HK-2 (cell line): ENCODE measurements at regions not wholly inside any gene's neighbourhood (a gene's known extent, or its start where the extent isn't known, plus 50 kb on each side); places are given as distances from the start of the nearest gene placed in this dataset.

ENCODE experiments used
- DNase-seq: peaks from one replicate; pipeline ENCODE4 v3.0.0-alpha.2; 2018; ENCODE audit not compliant: unreplicated experiment

DNA sequence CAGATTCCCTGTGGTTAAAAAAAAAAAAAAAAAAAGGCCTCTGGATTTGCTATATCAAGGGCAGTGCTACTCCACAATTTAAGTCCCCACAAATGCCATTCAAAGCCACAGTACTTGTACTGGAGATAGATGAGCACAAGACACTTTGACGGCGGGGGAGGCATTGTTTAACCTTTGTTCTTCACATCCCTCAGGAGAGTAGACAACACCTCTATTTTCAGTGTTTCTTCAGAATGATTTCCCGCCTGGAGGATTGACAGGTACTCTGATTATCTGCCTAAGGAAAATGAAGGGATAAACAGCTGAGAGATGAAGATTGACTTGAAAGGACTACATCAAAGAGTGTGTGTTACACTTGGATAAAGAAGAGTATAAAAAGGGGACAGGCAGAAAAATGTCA is 58.7 kb downstream of the OTOL1 start:
- no peak for DNase-seq

- no peak for DNase-seq
Measured at GRCh38 chr3:161556533-161556932, 59.9 kb downstream of the OTOL1 start.

DNA sequence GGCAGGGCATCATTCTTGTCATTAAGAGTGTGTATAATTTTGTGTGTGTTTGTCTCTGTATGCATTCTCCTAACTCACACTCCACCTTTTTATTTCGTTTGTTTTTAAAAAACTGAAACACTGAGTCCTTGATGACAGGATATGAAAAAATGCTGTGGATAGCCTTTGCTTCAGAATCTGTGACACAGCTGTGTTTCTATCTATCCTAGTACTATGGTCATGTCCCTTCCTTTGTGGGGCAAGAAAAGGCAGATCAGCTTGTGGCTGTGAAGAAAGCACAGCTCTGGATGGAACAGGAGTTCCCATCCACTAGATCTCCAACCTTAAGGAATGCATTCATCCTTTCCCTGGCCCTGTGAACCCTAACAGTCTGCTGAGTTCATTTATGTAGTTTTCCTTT is 60.3 kb downstream of the OTOL1 start:
- no peak for DNase-seq

DNA sequence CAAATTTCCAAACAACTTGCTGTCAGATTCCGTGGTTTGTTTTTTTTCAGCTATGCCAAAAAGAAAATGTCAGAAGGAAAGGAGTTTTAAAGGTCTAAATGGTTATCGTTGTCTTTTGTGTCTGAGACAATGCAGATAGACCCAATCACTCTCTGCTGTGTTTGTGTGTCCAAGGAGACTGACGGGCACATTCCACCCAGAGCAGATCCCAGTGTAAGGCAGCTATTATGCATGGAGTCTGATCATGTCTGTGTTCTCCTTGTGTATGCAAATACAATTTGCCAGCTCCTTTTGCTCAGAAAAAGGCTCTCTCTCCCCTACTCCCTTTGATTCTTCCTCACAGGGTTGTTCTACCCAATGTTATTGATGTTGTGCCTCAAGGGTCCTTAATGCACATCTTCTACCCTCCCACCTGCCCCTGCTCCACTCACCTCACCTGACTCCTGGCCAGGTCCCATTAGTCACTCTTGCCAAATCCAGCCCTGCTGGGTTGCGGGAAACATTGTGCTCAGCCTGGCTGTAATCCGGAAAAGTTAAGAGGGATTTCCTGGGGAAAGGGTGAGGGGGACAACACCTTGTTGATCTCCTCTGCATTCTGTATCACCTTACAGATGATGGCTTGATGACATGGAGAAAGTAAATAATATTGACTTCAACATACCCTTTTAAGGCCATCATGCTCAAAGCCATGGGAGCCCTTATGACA is 61.0 kb downstream of the OTOL1 start:
- no peak for DNase-seq

GRCh38 chr3:161558236-161558635 is 61.6 kb downstream of the OTOL1 start:
- no peak for DNase-seq

- peak; percentile 20 for DNase-seq
Measured at GRCh38 chr3:161559177-161559998, 62.8 kb downstream of the OTOL1 start.

DNA sequence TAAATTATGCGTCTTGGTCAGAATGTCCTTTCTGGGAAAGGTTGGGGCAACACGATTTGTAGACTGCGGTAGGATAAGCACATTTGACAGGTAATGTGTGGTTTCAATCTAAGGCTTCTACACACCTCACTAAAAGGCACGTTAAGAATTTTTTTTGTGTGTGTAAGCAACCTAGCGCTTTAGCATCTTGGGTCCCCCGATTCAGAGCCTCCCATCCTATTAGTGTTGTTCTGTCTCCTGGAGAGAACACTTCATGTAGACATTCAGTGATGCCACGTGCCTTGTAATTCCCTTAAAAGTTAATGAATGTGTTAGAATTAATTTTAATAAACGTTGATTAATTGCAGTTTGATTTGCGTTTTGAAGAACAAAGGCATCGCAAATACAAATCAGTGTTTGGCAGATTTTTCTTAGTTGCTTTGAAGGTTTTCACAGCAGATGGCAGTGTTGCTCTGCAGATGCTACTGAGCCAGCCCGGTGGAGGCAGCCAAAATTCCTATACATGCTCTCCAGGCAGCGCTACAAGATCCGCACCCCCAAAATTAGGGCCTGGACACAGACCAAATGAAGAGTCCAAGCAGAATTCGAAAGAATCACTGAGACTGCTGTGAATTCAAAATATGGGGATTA is 63.5 kb downstream of the OTOL1 start:
- peak; percentile 40 for DNase-seq

DNA sequence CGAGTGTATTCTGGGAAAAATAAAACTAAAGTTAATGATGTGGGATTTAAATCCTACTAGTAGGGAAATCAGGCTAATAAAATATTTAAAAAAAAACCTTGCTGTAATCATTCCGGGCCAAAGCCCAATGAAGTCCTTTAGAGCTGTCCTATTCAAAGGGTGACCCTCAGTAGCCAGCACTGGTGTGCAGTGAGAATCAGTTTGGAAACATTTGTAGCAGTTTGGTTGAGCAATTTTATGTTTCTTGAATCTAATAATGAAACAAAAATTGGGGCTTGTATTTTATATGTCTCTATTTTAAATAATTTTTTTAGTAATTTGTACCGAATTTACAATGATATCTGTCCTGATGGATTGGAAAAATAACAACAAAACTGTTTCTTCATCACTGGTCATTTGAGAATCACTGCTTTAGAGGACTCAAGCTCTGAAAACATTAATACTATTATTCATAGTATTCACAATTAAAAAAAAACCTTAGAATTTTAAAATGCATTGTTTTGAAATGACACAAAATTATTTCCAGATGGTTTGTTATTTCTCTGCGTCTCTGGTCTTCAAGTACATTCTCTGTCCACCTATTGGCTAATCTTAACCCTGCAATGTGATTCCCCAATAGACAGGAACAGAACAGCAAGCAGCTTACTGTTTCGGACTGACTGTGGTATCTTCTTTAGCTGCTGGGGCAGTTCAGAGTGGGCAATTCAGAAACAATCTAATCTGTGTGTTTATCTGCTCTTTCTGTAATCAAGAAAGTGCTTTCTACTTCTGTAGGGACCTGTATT is 71.2 kb downstream of the OTOL1 start:
- no peak for DNase-seq

DNA sequence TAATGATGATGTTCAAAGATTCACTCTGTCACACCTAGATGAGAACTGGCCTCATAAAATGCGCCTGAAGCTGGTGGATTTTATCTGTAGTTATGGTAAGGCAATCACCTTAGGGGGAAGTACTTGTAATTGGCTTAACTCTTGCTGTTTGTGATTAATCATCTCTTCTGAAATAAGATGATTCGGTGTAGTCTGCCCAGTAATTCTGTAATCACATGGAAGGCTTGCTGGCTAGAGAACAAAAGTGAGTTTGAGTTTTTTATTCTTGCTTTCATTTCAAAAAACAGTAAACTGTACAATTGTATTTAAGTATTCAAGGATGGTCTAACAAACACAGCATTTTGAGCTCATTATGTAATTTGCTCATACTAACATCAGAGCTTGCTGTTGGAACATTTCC is 72.1 kb downstream of the OTOL1 start:
- no peak for DNase-seq

DNA sequence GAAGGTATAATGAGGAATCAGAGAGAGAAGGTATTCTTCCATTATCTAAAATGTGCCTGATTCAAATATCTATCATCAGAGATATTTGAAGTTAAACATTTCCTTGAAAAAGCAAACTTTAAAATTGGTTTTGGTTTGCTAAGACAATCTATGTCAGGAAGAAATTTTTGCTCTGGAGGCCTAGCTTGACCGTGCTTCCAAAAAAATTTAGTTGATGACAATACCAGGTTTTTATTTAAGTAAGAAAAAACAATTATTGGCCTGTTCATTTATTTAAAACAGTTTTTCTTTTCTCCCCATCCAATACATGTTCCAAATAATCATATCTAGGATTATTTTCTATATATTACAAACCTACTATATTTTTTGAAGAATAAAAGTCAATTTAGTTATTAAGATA is 75.3 kb downstream of the OTOL1 start:
- DNase-seq = no peak

- no peak for DNase-seq
Measured at GRCh38 chr3:161573136-161573535, 76.5 kb downstream of the OTOL1 start.

DNA sequence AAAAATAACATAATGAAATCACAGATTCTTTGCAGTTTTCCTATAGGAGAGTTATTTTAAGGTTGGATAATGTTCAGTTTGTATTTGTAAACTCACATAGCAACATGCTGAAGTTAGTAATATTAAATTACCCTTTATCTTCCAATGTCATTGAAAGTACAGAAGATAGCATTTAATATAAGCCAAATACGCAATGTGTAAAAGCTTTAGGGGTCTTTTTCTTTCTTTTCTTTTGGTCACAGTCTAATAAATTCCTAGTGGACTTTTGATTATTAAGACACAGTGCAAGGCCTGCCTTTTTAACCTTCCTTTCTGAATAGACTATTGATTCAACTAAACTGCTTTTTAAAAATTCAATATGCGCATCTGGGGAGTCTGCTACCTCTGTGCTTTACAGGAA is 79.3 kb downstream of the OTOL1 start:
- DNase-seq = no peak

DNA sequence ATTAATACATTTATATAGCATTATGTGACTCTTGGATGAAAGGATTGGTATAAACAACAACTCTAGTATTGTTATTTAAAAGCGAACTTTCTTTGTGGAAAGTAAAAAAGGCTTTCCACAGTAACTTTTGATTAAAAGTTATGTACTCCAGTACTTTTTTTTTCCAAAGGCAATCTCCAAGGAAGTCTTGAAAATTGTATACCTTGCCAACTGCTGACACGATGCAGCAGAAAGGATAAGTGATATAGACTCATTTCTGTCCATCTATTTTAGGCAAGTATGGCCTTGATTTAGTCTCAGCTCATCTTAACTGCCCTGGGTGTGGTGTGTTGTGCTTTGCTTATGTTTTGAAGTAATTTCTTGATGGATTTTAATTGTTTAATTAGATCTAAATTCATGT is 79.7 kb downstream of the OTOL1 start:
- DNase-seq = no peak

DNA sequence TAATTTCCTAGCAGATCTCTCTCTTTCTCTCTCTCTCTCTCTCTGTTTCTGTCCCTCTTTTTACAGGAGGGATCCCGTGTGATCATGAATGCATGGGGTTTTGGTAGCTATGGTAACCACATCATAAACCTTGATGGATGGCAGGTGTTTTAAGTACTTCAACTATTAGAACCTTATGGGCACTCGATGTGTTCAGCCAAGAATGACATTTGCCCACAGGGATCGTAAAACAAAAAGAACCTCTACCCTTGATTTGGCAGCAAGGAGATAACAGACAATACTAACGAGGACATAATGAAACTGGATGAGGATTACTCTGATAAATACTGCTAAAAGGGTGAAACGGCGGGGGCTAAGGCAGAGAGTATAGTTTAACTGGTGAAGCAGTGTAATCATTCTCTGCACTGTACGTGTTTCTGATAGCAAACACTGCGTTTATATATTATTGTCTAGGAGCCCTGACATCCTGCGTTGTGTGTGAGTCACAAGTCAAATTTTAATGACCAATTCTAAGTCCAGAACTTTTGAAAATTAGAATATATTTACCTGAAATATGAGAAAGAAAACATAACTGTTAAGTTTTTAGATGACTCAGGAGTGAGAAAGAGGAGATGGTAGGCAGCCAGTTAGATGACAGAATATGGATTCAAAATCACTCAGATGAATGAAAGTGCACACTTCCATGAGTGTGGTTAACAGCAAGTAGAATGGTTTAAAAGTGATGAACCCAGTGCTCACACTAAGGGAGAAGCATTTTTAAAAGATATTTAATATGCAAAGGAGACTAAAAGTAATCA is 80.3 kb downstream of the OTOL1 start:
- no peak for DNase-seq

DNA sequence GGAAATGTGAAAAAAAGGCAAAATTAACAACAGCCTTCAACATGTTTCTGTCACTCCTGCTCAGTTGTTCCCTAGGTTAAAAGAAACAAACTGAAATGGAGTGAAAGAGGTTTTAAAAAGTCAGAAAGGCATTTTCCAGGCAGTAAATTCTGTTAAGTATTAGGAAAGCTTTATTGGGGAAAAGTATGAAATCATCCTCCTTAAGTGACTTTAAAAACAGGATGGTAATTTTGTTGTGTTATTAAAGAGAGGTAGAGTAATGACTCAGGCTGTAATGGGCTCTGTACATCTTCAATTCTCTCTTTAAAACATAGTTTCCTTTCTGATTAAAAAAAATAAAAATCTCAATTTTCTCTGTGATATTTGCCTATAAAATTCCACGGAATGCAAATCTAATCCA is 81.1 kb downstream of the OTOL1 start:
- no peak for DNase-seq

- DNase-seq = no peak
Measured at GRCh38 chr3:161579395-161580126, 83.0 kb downstream of the OTOL1 start.

DNA sequence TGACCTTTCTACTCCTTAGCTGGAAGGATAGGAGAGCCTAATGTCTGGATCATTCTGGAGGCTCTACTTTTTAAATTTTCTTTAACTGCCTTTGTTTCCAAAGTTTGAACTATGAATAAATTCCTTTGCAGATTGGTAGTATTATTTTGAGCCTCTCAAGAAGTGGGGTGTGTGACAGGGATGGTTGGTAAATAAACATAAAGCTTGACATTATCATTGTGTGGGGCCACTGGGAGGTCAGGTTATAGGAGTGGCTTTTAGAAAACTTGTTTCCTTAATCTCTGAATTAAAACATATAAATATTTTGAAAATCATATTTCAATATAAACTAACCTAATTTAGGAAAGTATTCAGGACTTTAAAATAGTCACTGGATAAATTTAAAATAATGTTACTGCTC is 89.3 kb downstream of the OTOL1 start:
- DNase-seq = no peak

DNA sequence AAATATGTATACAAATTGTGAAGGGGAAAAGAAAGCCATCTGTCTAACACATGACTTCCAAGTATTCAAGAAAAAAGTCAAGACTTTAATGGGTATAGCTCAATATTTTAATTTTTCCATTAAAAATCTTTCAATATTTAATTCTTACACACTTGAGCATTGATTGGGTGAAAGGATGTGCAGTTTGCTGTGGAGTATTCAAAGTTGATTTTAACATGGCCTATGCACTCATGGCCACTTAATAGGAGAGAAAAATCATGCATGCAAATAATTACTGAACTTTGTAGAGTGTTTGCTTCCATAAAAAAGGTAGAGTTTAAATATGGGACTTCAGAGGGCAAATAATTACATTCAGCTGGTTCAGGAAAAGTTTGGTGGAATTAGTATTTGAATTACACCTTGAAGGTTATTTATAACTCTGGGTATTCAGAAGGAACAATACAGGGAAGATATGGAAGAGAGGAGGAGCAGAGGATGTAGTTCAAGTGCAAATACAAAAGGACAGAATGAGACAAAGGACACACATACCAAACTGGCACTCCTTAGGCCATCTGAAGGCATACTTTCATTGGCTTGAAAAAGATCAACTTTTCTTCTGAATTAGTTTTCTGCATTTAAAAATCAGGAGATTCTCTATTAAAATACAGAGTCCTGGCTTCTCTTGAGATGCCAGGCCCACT is 90.1 kb downstream of the OTOL1 start:
- no peak for DNase-seq

DNA sequence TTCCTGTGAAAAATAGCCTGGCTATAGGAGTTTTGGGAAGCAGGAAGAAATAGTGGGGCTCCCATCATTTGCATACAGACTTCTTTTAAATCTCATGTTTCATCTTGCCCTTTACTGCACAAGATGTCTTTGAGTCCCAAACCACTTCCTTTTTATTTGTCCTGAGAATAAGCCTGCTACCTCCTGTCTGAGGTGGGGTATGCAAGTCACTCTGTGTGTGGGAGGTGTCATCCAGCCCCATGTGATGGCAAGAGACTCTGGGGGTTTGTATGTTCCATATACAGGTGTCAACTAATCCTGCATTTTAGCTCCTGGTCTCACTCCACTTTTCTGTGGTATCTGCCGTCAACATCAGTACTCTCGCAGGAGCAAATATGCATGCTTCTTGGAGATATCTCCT is 102.0 kb downstream of the OTOL1 start:
- no peak for DNase-seq

DNA sequence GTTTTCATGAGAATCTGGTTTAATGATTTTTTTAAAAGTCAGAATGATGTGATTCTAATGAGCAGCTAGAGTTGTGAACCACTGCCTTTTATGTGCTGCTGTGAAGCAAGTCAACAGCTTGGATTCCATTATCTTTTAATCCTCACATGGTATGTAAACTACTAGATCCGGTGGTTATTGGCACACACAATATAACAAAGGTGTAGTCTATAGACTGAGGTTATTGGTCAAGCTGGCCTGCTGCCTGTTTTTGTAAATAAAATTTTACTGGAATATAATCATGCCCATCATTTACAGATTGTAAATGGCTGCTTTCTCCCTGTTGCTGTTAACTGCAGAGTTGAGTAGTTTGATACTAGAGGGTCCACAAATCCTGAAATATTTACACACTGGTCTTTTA is 103.1 kb downstream of the OTOL1 start:
- no peak for DNase-seq
